ENCODE measurements at regions not wholly inside any gene's neighbourhood (a gene's known extent, or its start where the extent isn't known, plus 50 kb on each side); places are given as distances from the start of the nearest gene placed in this dataset.

DNA sequence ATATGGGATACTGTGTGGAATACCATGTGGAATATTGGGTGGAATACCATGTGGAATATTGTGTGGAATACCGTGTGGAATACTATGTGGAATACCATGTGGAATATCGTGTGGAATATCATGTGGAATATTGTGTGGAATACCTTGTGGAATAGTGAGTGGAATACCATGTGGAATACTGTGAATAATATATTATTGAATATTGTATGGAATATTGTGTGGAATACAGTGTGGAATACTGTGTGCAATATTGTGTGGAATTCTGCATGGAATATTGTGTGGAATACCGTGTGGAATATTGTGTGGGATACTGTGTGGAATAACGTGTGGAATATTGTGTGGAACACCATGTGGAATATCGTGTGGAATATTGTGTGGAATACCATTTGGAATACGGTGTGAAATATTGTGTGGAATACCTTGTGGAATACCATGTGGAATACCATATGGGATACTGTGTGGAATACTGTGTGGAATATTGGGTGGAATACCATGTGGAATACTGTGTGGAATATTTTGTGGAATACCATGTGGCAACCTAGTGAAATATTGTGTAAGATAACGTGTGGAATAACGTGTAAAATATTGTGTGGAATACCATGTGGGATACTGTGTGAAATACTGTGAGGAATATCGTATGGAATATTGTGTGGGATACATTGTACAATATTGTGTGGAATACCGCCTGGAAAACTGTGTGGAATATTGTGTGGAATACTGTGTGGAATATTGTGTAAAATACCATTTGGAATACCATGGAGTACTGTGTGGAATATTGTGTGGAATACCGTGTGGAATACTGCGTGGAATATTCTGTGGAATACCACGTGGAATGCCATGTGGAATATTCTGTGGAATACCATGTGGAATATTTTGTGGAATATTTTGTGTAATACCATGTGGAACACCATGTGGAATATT lies 133.9 kb upstream of the CHST15 start:
- no peak for DNase-seq (ENCODE audit: low spot score)

DNA sequence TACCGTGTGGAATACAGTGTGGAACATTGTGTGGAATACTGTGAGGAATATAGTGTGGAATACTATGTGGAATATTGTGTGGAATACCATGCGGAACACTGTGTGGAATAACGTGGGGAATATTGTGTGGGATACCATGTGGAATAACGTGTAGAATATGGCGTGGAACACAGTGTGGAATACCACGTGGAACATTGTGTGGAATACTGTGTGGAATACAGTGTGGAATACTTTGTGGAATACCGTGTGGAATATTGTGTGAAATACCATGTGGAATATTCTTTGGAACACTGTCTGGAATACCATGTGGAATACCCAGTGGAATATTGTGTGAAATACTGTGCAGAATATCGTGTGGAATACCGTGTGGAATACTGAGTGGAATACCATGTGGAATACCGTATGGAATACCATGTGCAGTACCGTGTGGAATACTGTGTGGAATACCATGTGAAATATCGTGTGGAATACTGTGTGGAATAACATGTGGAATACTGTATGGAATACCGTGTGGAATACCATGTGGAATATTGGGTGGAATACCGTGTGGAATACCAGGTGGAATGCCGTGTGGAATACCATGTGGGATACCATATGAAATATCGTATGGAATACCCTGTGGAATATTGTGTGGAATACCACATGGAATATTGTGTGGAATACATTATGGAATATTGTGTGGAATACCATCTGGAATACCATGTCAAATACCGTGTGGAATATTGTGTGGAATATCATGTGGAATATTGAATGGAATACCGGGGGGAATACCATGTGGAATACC lies 133.1 kb upstream of the CHST15 start:
- DNase-seq (ENCODE audit: low spot score) = no peak

DNA sequence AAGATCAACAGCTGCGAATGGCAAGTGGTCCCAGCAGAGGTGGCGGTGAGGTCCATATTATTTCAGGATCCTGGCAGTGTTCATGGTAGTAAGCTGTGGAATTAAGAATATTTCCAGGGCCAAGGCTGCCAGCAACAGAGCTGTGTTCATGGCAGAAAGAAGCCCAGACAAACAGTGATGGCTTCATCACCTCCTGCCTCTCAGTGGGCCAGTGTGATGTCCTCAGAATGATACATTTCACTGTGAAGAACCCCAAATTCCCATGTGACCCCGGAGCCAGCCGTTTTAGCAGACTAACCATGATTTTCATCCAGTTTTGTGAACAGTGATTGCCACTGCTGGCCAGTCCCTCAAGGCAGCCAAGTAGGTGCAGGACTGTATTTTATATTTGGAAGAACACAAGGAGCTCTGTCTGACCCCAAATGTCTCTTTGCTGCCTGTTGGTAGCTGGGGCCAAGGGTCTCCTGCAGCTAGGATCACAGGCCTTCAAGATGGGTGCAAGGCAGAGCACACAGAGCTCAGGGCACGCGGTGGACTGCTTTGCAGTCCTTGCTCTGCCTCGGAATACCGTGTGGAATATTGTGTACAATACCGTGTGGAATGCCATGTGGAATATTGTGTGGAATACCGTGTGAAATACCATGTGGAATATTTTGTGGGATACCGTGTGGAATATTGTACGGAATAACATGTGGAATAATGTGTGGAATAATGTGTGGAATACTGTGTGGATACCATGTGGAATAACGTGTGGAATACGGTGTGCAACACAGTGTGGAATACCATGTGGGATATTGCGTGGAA lies 132.3 kb upstream of the CHST15 start:
- DNase-seq (ENCODE audit: low spot score) = no peak

DNA sequence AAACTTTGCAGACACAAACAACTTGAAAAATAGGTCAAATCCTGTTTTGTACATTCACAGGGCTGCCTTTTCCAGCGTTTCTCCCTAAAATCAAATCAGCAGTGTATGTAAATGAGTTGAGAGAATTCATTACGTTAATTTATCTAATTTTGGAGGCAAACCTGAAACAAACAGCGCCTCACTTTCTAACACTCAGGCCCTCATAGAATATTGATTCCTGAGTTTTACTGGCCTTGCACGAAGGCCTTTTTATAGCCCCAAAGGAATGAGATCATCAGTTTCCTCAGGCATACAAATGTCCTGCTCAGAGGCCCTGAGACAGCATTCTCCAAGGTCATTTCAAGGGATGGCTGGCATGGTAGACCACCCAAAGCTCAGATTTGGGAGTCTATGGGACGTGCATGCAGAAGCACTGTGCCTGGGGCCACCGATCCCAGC lies 131.7 kb upstream of the CHST15 start:
- no peak for DNase-seq (ENCODE audit: low spot score)

DNA sequence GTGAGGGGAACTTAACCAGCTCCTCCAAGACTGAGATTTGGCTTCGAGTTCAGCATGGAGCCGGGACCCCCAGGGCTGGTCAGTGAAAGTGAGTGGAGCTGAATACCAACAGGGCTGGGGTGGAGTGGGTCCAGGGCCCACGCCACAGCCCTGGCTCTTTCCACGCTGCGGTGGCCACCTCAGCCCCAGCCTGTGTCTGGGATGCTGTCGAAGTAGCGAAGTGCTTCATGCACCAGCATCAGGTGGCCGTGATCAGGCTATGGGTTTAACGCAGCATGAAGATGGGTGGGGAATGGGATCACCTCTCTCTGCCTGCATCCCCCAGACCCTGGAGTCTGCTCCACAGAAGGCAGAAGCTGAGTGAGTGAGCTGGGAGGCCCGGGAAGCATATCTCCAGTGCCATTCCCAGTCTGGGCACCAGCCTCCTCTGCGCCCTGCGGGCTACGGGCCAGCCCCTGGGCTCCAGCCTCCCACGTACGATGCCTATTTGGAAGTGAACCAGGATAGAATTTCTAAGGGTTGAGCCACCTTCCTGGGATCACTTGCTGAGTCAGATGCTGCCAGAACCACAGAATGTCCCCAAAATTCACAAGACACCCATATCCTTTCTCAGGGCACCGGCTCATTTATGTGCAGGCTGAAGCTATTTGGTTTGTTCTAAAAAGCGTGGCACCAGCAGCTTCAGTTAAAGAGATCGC lies 131.1 kb upstream of the CHST15 start:
- no peak for DNase-seq (ENCODE audit: low spot score)

DNA sequence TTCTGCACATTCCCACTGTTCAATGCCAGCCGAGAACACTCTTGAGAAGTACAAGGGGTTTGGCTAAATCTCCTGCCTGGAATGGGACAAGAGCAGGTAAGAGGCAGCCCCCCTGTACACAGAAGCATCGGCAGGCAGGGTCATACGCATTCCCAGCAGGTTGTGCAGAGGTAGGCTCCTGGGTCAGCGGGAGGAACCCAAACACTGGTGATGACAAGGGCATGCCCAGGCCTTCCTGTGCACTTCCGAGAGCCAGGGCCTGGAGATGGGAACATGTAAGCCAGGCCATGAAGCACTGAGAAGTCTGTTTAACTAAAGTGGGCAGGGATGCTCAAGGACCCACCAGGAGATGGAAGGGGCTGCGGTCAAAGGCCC lies 130.3 kb upstream of the CHST15 start:
- no peak for DNase-seq (ENCODE audit: low spot score)

DNA sequence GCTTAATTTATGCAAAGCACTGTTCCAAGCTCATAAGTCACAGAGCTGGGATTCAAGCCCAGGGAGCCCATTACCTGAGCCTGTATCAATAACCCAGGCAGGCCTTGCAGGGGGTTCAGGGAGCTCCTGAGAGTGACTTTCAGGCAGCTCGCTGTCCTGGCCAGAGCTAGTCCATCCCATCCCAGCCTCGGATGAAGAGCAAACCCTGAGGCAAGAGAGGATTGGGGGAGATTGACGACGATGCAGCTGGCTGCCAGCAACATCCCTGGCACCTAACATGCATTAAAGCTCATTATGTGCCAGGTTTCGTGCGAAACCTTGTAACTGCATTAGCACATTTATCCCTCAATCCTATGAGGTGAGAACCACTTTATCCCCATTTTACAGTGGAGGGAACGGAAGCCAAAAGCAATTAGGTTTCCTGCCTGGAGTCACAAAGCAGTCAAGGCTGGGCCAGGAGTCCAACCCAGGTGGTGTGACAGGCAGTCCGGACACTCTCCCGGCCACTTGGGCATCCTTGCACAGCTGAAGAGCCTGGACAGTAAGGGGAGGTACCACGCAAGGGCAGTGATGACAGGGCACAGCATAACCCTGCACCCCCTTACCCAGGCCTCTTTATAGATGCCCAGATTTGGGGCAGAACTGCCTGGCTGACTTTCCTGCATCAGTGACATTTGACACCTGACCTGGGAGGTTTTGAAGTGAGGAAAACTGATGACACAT lies 129.8 kb upstream of the CHST15 start:
- DNase-seq (ENCODE audit: low spot score) = no peak

DNA sequence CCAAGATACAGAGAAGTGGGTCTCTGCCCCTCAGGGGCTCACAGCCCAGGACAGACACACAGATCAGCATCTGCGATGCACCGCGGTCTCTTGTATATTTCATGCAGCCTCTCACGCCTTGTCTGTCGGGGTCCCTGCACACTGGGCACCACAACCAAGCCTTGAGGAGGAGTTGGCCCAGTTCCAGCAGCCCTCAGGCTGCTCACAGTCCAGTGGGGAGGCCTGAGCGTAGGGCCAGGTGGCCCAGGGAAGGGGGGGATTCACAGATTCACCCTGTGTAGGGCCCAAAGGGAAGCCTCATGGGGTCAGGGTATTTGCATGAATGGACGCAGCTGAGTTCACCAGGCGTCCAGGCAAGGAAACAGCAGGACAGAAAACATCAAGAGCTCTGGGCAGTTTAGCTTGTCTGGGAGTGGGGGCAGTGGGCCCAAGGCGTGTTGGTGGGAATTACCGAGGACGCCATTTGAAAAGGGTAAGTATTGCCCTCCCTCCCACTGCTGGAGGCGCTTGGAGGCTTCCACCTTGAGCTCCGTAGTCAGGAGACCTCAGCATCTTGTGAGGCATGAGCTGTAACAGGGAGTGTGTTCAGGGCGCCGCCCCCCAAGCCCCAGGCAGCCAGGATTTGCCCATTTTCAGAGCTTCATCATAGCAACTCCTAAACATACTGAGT lies 129.1 kb upstream of the CHST15 start:
- no peak for DNase-seq (ENCODE audit: low spot score)

DNA sequence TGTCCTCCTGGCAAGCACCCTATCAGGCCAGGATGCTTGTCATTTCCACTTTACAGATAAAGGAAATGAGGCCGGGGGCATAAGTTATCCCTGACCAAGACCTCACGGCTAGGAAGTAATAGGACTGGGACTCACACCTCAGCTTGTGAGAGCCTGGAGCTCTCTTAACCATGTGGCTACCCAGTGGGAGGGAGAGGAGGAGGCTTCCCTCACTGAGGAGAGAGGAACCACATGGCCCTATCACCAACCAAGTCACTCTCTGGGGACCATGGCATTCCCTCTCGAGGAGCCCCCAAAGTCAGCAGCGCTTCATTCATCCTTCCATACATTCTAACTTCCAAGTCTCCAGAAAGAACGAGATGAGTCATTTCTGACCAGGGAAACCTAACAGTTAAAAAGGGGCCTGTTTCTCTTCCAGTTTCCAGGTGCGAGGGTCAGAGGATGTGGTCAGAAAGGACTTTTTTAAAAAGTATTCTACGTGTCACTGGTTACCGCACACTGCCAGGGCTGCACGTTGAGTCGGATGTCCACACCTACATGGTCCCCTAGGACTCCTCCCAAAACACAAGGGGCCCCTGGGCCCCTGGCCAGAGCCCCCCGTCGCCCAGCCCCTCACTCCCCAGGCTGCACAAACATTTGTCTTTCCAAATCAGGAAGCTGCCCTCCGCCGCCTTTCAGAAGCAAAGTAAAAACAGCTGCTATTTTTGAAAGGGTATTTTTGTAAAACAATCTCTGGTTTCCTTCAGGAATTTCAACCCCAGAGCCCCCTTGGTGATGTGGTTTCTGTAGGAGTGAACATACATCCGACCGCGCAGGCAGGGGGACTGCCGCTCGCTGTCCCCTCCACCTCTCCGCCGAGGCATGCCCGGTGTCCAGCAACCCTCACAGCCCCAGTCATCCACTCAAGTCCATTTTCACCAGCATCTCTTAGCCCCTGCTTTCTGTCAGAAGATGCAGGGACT lies 128.2 kb upstream of the CHST15 start:
- DNase-seq (ENCODE audit: low spot score) = peak; percentile 60

DNA sequence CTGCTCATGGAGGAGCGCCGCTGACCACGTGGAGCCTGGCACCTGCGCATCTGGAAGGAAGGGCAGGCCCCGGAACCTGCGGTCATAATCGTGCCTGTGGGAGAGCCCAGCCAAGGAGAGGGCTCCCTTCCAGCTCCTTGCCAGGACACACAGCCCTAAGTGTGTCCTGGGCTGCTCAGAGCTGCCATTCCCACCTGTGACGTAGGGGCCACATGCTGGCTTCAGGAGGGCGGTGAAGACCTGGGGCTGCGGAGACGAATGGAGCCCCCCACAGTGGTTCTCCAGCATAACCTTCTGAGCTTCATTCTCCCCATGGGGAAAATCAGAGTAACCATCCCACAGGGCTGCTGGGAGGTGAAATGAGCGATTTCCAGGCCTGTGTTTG lies 127.6 kb upstream of the CHST15 start:
- DNase-seq (ENCODE audit: low spot score) = no peak

DNA sequence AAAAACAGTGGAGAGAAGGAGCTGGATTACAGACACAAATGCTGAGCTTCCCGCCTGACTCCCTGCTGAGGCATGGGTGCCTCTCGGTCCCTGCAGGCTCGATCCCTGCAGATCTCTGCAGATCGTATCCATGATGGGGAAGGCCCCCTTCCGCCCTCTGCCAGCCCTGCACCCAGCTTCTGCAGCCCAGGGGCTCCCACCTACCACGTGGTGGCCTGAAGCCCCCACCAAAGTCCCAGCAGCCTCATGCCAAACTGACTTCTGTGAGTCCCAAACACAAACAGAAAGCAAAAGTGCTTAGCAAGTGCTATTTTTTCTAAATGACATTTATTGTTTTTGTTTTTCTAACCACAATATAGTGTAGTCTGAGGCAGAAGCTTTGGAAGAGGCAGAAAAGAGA lies 127.1 kb upstream of the CHST15 start:
- DNase-seq (ENCODE audit: low spot score) = no peak

DNA sequence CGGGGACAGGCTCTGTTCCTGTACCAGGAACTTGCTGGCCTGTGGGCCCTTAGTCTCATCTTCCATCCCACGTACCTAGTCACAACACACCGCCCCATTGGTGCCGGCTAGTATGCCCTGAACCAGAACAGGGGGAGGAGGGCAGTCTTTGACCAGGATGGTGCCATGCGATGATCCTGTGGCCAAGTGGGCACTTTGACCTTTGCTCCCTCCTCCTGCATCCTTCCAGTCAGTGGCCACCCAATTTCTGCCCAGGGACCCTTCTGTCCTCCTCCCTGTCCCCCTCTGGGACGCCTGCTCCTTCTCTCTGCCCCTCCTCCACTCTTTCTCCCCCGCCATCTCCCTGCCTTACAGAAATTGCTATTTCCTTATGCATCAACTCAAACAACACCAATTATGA lies 126.3 kb upstream of the CHST15 start:
- no peak for DNase-seq (ENCODE audit: low spot score)

DNA sequence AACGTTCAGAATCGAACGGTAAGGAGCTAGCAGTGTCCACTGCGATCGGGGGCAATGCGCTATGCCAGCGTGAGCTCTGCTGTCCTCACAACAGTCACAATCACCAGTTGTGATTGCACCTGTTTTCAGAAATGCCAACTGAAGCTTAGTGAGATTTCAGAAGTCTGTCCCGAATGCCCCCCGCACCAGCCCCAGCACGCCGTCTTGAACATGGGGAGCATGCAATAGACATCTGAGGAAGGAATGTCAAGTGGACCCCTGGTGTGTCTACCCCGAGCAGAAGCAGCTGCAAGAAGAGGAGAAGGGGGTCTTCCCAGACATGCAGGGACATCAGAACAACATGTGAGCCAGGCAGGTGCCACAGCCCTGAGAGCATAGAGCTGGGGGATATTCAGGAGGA lies 125.7 kb upstream of the CHST15 start:
- DNase-seq (ENCODE audit: low spot score) = no peak

DNA sequence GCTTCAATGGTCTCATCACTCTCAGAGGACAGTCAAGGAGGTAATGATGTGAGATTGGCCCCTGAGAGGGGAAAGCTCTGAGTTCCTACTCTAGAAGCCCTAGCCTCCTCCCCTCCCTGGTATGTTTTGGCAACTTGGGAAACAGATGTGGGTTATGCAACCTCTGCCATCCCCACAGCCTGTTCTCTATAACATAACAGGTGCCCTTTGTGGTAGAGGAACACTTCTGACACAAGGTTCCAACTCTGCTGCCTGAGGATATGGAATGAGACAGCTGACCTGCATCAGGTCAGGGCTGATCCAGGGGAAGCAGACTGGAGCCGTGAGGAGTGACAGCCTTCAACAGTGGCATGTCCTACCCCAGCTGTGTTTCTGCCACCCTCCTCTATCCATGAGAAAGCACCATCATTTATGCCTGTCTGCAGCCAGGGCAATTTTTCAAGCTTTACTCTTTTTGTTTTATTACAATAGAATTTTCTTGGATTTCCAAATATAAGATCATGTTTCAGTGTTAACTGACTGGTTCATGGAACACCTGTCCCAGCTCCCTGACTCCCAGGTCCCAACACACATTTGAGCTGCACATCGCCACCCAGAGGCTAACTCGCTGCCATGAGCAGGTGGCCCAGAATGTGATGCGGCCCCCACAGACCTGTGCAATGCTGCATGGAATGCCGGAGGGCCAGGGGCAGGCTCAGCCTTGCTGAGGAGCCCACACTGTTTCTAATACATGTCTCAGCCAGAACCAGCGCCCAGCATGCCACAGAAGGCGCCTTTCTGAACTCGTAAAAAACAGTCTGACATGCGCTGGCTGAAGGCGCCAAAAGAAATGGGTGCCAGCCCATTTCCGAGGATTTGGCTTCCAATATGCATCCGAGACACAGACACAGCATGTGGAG lies 124.8 kb upstream of the CHST15 start:
- DNase-seq (ENCODE audit: low spot score) = no peak

DNA sequence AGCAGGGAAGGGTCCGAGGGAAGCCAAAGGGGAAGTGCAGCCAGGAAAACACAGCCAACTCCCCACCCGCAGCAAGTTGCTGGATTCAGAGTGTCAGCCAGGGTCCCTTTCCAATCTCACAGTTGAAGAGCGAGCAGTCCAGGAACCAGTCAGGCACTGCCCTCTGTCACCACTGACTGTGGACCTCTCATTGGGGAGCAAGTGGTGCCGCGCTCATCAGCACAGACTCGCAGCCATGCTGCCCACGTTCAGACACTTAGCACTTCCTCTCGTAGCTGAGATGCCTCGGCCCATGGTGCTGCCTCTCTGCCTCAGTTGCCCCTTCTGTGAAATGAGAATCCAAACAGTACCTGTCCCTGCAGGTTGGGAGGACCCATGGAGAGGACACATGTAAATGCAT lies 123.6 kb upstream of the CHST15 start:
- no peak for DNase-seq (ENCODE audit: low spot score)

DNA sequence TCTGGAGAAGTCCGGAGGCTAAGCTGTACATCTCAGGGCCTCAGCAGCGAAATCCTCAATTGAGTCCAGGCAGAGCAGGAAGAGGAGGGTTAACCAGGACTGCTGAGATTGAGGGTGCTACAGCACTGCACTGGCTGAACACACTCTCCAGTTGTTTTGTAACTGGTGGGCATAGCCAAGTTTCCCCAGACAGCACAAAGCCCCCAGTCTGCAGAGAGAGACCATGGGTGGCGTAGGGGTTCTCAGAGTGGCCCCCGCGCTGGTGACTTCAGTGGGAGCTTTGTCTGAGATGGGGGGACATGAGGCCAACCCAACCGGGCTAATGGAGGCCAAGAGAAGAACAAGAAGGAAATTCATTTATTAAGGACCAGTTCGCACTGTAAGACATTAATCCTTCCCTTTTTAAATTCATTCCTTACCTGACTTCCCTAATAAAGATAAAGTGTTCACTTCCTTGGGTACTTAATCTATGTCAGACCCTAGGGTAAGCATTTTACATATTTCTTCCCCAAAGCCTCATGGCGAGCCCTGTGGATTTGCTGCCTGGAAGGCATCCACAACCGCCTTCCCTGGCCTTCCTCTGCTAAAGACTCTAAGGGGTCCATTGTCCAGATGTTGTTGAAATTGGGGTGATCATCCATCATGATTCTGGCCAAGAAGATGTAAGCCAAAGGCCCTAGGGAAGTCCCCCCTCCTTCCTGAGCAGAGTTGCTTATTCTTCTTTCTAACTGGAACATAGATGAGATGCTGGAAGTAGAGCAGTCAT lies 121.4 kb upstream of the CHST15 start:
- DNase-seq (ENCODE audit: low spot score) = no peak

DNA sequence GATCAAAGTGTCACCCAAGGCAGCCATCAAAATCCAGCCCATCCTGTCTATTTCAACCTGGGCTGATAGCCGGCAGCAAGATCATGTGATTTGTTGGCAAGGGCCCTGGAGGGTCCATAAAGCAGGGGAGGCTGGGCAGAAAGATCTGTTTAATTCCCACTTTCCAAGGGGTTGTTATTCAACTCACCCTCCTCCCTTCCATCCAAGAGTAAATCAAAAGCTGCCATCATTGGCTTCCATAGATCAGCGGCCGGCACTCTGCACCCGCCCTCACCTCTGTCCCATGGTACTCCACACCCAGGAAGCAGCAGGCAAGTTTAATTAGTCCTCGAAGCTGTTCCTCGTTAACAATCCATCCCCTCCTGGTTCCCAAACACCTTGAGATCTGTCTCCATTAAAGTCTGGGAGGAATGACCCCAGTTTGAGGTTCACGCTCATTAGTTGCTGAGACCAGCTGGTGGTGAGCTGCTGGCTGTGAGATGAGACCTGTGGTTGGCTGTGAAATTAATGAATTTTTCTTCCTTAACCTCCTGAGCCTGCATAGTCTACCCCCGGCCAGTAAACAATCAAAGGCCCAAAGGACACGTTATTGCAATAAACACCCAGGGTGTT lies 120.6 kb upstream of the CHST15 start:
- DNase-seq (ENCODE audit: low spot score) = no peak
